Lower lobe of right lung (tissue), 2 donors: ENCODE measurements at regions not wholly inside any gene's neighbourhood (a gene's known extent, or its start where the extent isn't known, plus 50 kb on each side); places are given as distances from the start of the nearest gene placed in this dataset.

Experiments used
- ATAC-seq, 2 donors: fragments of 200-7000 bp; cut with Tn5 transposase; one replicate each; pipeline ENCODE4 v1.9.1; 2020 to 2022; ENCODE audit warnings: mild to moderate bottlenecking in 2 of 2, moderate library complexity in 2 of 2
- DNase-seq: peaks from one replicate; pipeline ENCODE4 v3.0.0-alpha.2; 2020
- H3K27ac ChIP-seq: fragments of 200-600 bp; one replicate; pipeline ENCODE4 v1.8.0; 2022
- H3K27me3 ChIP-seq: fragments of 200-600 bp; one replicate; pipeline ENCODE4 v1.8.0; 2022; ENCODE audit warnings: low read depth
- H3K36me3 ChIP-seq: fragments of 200-600 bp; one replicate; pipeline ENCODE4 v1.8.0; 2022; ENCODE audit warnings: mild to moderate bottlenecking
- H3K4me1 ChIP-seq: fragments of 200-600 bp; one replicate; pipeline ENCODE4 v1.8.0; 2022
- H3K4me3 ChIP-seq: fragments of 200-600 bp; one replicate; pipeline ENCODE4 v1.8.0; 2022; ENCODE audit warnings: mild to moderate bottlenecking
- H3K9me3 ChIP-seq: fragments of 200-600 bp; one replicate; pipeline ENCODE4 v1.8.0; 2022
- intact Hi-C: fragments of 100-400 bp; cut with DNase I; formaldehyde crosslinking; loops from one replicate; pipeline ENCODE4 v1.11.0; 2022
- TF ChIP-seq, protein P1 (sequence below): fragments of 200-600 bp; IDR thresholded peaks from one replicate; pipeline ENCODE4 v1.8.0; 2022; ENCODE audit warnings: antibody characterized with exemption, mild to moderate bottlenecking
- donor health status: DM: no; HTN: yes; CAD: no; lungs with severe emphysema.

DNA sequence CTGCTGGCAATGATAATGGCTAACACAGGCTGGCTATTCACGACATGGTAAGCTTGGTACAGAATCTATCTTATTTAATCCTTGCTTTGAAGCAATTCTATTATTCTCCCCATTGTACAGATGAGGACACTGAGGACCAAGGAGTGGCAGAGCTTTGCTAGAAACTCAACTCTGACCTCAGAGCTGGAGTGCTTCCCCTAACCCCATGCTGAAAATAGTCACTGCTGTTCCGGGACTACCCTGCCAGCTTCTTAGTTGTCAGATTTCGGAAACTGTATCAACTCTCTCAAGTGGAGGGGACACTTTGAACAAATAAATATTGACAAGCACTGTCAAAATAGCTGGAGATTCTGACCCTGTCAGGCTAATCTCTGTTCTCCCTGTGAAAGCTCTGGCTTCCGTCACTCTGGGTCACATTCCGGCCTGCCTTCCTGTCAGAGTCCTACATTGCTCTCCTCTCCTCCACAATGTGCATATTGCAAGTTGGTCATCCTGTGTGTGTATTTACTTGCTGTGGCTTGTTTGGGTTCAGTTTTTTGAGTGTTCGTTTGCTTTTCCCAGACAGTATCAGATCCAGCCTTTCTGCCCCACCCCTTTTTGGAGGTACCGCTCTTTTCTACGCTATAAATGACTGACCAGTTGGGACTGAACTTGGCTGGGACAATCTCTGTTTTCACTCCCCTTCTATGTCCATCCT lies 134.3 kb upstream of the MAP1B start:
- TF ChIP-seq, protein P1, sequence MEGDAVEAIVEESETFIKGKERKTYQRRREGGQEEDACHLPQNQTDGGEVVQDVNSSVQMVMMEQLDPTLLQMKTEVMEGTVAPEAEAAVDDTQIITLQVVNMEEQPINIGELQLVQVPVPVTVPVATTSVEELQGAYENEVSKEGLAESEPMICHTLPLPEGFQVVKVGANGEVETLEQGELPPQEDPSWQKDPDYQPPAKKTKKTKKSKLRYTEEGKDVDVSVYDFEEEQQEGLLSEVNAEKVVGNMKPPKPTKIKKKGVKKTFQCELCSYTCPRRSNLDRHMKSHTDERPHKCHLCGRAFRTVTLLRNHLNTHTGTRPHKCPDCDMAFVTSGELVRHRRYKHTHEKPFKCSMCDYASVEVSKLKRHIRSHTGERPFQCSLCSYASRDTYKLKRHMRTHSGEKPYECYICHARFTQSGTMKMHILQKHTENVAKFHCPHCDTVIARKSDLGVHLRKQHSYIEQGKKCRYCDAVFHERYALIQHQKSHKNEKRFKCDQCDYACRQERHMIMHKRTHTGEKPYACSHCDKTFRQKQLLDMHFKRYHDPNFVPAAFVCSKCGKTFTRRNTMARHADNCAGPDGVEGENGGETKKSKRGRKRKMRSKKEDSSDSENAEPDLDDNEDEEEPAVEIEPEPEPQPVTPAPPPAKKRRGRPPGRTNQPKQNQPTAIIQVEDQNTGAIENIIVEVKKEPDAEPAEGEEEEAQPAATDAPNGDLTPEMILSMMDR = no peak
- Histone ChIP-seq H3K9me3 (no peaks in the 10 kb centered on the region), H3K4me1 (no peaks in the 10 kb centered on the region), H3K4me3 (no peak overlapping the region), H3K36me3 (no peaks in the 10 kb centered on the region), H3K27me3 (no peaks in the 10 kb centered on the region), H3K27ac (no peak overlapping the region)
- intact Hi-C loops = no loop called here
- ATAC-seq (peak in 1 of 2 donors; percentile 17), DNase-seq (no peak)

DNA sequence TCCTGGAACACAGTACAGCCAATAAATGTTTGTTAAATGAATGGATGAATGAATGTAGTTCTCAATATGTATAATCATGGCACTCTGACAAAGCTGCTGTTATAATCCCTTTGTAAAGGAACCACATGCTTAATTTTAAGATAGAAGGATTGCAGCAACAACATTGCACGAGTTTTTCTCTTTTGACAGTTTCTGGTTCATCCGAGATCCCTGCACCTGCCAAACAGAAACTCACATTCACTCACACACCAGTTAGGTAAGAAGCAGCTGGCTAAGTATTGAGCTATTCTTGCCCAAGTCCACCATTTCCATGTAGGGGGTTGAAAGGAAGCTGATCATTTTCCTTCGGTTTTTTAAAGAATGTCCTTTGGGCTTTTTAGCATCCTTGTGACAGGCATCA lies 133.7 kb upstream of the MAP1B start:
- no peak for ATAC-seq
- H3K4me1 ChIP-seq = no peaks in the 10 kb centered on the region
- intact Hi-C loops = no loop called here
- no peak for DNase-seq
- H3K36me3 ChIP-seq = no peaks in the 10 kb centered on the region
- H3K9me3 ChIP-seq = no peaks in the 10 kb centered on the region
- TF ChIP-seq, protein P1 = no peak
- H3K4me3 ChIP-seq = no peak overlapping the region
- no peaks in the 10 kb centered on the region for H3K27me3 ChIP-seq
- peak overlapping the region; percentile 27 for H3K27ac ChIP-seq

DNA sequence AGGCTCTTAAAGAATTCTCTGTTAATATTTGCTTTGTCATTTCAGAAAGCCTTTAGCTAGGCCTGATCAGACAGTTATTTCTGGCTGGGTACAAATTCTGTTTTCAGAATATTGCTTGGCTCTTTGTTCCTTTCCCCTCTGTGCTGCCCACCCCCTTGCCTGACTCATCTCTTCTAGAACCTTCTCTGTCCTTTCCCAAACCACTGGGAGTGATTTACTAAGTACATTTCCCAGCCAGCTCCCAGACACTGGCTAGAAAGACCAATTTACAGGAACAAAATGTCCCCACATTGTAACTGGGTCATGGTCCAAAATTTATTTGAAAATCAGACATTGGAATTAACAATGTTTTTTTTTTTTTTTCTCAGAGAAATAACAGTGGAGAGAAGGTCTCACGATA lies 133.1 kb upstream of the MAP1B start:
- H3K27ac ChIP-seq = peak overlapping the region; percentile 27
- H3K4me3 ChIP-seq = no peak overlapping the region
- H3K27me3 ChIP-seq = no peaks in the 10 kb centered on the region
- ATAC-seq (peak in 1 of 2 donors; percentile 41), DNase-seq (no peak)
- TF ChIP-seq, protein P1 = no peak
- intact Hi-C loops = no loop called here
- H3K9me3 ChIP-seq = no peaks in the 10 kb centered on the region
- H3K4me1 ChIP-seq = no peaks in the 10 kb centered on the region
- H3K36me3 ChIP-seq = no peaks in the 10 kb centered on the region

DNA sequence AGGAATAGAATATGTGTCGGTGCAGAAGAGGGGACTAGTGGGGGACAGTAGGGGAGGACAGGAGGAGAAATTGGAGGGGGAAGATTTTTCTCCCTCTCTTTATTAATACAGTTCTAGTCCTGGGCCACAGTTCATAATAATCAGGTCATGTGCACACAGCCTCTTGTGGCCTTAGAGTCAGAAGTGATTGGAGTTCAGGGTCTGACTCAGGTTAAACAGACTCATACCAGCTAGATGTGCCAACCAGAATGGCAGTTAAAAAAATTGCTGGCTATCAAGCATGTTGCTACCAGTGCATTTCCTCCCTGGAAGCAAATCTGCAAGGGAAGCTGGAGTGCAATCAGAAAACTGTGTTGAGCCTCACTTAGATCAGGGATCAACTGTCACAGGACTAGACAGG lies 132.7 kb upstream of the MAP1B start:
- intact Hi-C loops = no loop called here
- Histone ChIP-seq H3K36me3 (no peaks in the 10 kb centered on the region), H3K9me3 (no peaks in the 10 kb centered on the region), H3K27me3 (no peaks in the 10 kb centered on the region), H3K27ac (no peak overlapping the region), H3K4me3 (no peak overlapping the region), H3K4me1 (no peaks in the 10 kb centered on the region)
- TF ChIP-seq, protein P1 = no peak
- ATAC-seq (peak in 1 of 2 donors; percentile 28), DNase-seq (no peak)

DNA sequence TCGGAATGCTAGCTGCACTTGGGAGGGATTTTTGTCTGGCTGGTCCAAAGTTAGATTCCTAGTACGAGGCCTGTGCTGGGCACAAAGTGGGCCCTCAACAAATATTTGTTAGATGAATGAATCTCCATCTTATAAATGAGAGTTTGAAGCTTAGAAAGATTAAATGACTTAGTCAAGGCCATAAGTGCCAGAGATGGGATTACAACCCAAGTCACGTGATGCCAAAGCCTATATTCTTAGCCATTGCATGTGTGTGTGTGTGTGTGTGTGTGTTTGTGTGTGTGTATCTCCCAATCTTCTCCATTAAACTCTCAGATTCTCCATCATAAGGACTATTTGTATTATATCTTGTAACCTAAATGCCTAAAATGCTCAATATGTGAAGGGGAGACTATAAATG lies 130.8 kb upstream of the MAP1B start:
- no peak for ATAC-seq
- no peaks in the 10 kb centered on the region for H3K27me3 ChIP-seq
- no peak overlapping the region for H3K4me3 ChIP-seq
- DNase-seq = no peak
- H3K4me1 ChIP-seq = no peaks in the 10 kb centered on the region
- intact Hi-C loops = no loop called here
- no peak overlapping the region for H3K27ac ChIP-seq
- H3K36me3 ChIP-seq = no peaks in the 10 kb centered on the region
- TF ChIP-seq, protein P1 = no peak
- no peaks in the 10 kb centered on the region for H3K9me3 ChIP-seq
